Epithelial cell of proximal tubule (primary cell): ENCODE measurements at regions not wholly inside any gene's neighbourhood (a gene's known extent, or its start where the extent isn't known, plus 50 kb on each side); places are given as distances from the start of the nearest gene placed in this dataset.
A peak's percentile ranks its signal among the peaks of the same experiment; 100 is the strongest.

Source experiments
- DNase-seq: peaks from one replicate; pipeline ENCODE4 v3.0.0-alpha.2; 2011; ENCODE audit warnings: low read depth
- H3K4me3 ChIP-seq: 2 replicates; pipeline ENCODE4 v1.5.1; 2011; ENCODE audit warnings: low read depth, mild to moderate bottlenecking, low read length
- TF ChIP-seq, protein P1 (sequence below): conservative IDR thresholded peaks from 2 replicates; pipeline ENCODE4 v1.5.1; 2012; ENCODE audit warnings: low read depth, mild to moderate bottlenecking, low read length

- H3K4me3 ChIP-seq: no peak overlapping the region
- no peak for DNase-seq
- TF ChIP-seq, protein P1, sequence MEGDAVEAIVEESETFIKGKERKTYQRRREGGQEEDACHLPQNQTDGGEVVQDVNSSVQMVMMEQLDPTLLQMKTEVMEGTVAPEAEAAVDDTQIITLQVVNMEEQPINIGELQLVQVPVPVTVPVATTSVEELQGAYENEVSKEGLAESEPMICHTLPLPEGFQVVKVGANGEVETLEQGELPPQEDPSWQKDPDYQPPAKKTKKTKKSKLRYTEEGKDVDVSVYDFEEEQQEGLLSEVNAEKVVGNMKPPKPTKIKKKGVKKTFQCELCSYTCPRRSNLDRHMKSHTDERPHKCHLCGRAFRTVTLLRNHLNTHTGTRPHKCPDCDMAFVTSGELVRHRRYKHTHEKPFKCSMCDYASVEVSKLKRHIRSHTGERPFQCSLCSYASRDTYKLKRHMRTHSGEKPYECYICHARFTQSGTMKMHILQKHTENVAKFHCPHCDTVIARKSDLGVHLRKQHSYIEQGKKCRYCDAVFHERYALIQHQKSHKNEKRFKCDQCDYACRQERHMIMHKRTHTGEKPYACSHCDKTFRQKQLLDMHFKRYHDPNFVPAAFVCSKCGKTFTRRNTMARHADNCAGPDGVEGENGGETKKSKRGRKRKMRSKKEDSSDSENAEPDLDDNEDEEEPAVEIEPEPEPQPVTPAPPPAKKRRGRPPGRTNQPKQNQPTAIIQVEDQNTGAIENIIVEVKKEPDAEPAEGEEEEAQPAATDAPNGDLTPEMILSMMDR: no peak
These were observed 425.2 kb downstream of the SQOR start for GRCh38 chr15:46059921-46060594.

- DNase-seq: no peak
- H3K4me3 ChIP-seq: no peak overlapping the region
- TF ChIP-seq, protein P1: no peak
These were observed 426.2 kb downstream of the SQOR start for GRCh38 chr15:46061002-46061401.

DNA sequence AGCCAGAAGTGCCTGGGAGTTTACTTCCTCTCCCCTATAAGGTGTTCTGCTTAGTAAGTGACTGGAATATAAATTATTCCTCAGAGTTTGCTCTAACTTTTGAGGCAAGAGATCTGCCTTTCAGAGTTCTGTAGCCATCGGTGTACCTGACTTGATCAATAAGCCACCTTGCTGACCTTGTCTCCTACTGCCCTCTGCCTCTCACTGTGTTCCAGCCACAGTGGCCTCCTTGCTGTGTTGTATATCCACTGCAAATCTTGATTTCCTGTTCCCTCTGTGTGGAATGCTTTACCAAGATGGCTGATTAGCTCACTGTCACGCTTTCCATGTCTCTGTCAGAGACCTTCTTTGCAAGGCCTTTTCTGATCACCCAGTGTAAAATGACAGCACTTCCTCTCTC, 442.4 kb downstream of the SQOR start:
- TF ChIP-seq, protein P1: peak; percentile 17
- H3K4me3 ChIP-seq: no peak overlapping the region
- no peak for DNase-seq

GRCh38 chr15:46079046-46079445, 444.2 kb downstream of the SQOR start:
- TF ChIP-seq, protein P1: no peak
- no peak for DNase-seq
- H3K4me3 ChIP-seq: no peak overlapping the region

- no peak for DNase-seq
- TF ChIP-seq, protein P1: no peak
- no peak overlapping the region for H3K4me3 ChIP-seq
These were observed 445.2 kb downstream of the SQOR start for GRCh38 chr15:46080016-46080415.

- H3K4me3 ChIP-seq: no peak overlapping the region
- TF ChIP-seq, protein P1: no peak
- DNase-seq: no peak
These were observed 453.9 kb downstream of the SQOR start for GRCh38 chr15:46088486-46089445.
